SK-N-SH (cell line): ENCODE measurements at regions not wholly inside any gene's neighbourhood (a gene's known extent, or its start where the extent isn't known, plus 50 kb on each side); places are given as distances from the start of the nearest gene placed in this dataset.
A peak's percentile ranks its signal among the peaks of the same experiment; 100 is the strongest.

Source experiments
- CTCF ChIA-PET: fragments of 300-600, 350-600 bp; formaldehyde crosslinking; extraction: SDS; loops from one replicate; lab custom pipeline; 2021; lab: Yijun Ruan, JAX
- POLR2A ChIA-PET: fragments of 350-600 bp; sonication (Branson Sonifier 250); formaldehyde crosslinking; extraction: SDS; loops from one replicate; lab custom pipeline; 2020; ENCODE audit warnings: antibody characterized with exemption, inconsistent platforms; lab: Yijun Ruan, JAX
- DNase-seq: peaks from one replicate; pipeline ENCODE4 v3.0.0; 2012
- H2AFZ ChIP-seq: fragments of 200-600 bp; sonication (generic); 2 replicates; pipeline ENCODE4 v1.8.1; 2016; ENCODE audit warnings: antibody characterized with exemption, mild to moderate bottlenecking, low read depth
- H3F3A ChIP-seq: fragments of 200-600 bp; sonication (generic); replicated peaks from 2 replicates; pipeline ENCODE3; 2016; ENCODE audit warnings: antibody characterized with exemption, mild to moderate bottlenecking; ENCODE audit not compliant: insufficient read depth
- H3K27ac ChIP-seq, 2 experiments: fragments of 200-500 bp in 1 of 2; fragments of 200-600 bp in 1 of 2; sonication (Bioruptor generic) in 1 of 2; sonication (generic), shearing (Covaris generic) in 1 of 2; 2 replicates each; pipeline versions ENCODE4 v1.5.1 to v1.6.1; 2014 to 2016; ENCODE audit warnings: low read depth in 2 of 2, inconsistent platforms in 1 of 2, low read length in 1 of 2, mild to moderate bottlenecking in 1 of 2, mixed read lengths in 1 of 2
- H3K27me3 ChIP-seq: fragments of 200-600 bp; sonication (generic), shearing (Covaris generic); 2 replicates; pipeline ENCODE4 v1.6.1; 2016; ENCODE audit warnings: mixed run types; ENCODE audit not compliant: insufficient read depth
- H3K36me3 ChIP-seq, 2 experiments: fragments of 200-500 bp in 1 of 2; fragments of 200-600 bp in 1 of 2; sonication (Bioruptor generic) in 1 of 2; sonication (generic) in 1 of 2; replicated peaks in 1 of 2; 2 replicates each; pipeline versions ENCODE3 to v1.5.1; 2014 to 2016; ENCODE audit warnings: low read length in 1 of 2, mild to moderate bottlenecking in 1 of 2; ENCODE audit not compliant: insufficient read depth in 2 of 2, control insufficient read depth in 1 of 2
- H3K4me1 ChIP-seq, 2 experiments: fragments of 200-500 bp in 1 of 2; fragments of 200-600 bp in 1 of 2; sonication (Bioruptor generic) in 1 of 2; sonication (generic), shearing (Covaris generic) in 1 of 2; 2 replicates each; pipeline versions ENCODE4 v1.5.1 to v1.6.1; 2014 to 2016; ENCODE audit warnings: low read depth in 1 of 2, low read length in 1 of 2, mixed run types in 1 of 2; ENCODE audit not compliant: insufficient read depth in 2 of 2, control insufficient read depth in 1 of 2
- H3K4me2 ChIP-seq: fragments of 200-600 bp; sonication (generic), shearing (Covaris generic); 2 replicates; pipeline ENCODE4 v1.6.1; 2017; ENCODE audit warnings: mixed run types
- H3K4me3 ChIP-seq, 2 experiments: fragments of 200-500 bp in 1 of 2; fragments of 200-600 bp in 1 of 2; sonication (Bioruptor generic) in 1 of 2; sonication (generic), shearing (Covaris generic) in 1 of 2; 2 replicates each; pipeline versions ENCODE4 v1.5.1 to v1.8.1; 2014 to 2016; ENCODE audit warnings: low read depth in 2 of 2, inconsistent platforms in 1 of 2, low read length in 1 of 2, mild to moderate bottlenecking in 1 of 2, mixed read lengths in 1 of 2, moderate library complexity in 1 of 2
- H3K79me2 ChIP-seq: fragments of 200-600 bp; sonication (generic); 2 replicates; pipeline ENCODE4 v1.8.1; 2017; ENCODE audit warnings: mild to moderate bottlenecking; ENCODE audit not compliant: insufficient read depth
- H3K9ac ChIP-seq: fragments of 200-600 bp; sonication (generic); 2 replicates; pipeline ENCODE4 v1.6.1; 2017; ENCODE audit warnings: mixed run types
- H3K9me2 ChIP-seq: fragments of 200-600 bp; sonication (generic); 2 replicates; pipeline ENCODE4 v1.6.1; 2017; ENCODE audit warnings: mixed run types
- H3K9me3 ChIP-seq: fragments of 200-600 bp; sonication (generic); 2 replicates; pipeline ENCODE4 v1.6.1; 2017; ENCODE audit warnings: mixed run types, mild to moderate bottlenecking, moderate library complexity
- H4K20me1 ChIP-seq: fragments of 200-600 bp; sonication (generic); 2 replicates; pipeline ENCODE4 v1.6.1; 2017; ENCODE audit warnings: mild to moderate bottlenecking, mixed run types; ENCODE audit not compliant: insufficient read depth
- CHD2 ChIP-seq: fragments of 150-350 bp; IDR thresholded peaks from 2 replicates; pipeline ENCODE4 v1.6.1; 2018; ENCODE audit warnings: low read length; ENCODE audit not compliant: partially characterized antibody
- ELF1 ChIP-seq: IDR thresholded peaks from 2 replicates; pipeline ENCODE4 v1.4.0; 2012
- EP300 ChIP-seq, 2 experiments: IDR thresholded peaks; 2 replicates each; pipeline versions ENCODE4 v1.4.0 to v1.6.1; 2012; ENCODE audit warnings: borderline replicate concordance in 1 of 2, low read depth in 1 of 2, low read length in 1 of 2
- FOSL2 ChIP-seq: IDR thresholded peaks from 2 replicates; pipeline ENCODE4 v1.4.0; 2012; ENCODE audit warnings: low read depth, mild to moderate bottlenecking, moderate library complexity, borderline replicate concordance
- FOXJ3 ChIP-seq: sonication (generic); formaldehyde crosslinking; IDR thresholded peaks from 2 replicates; pipeline ENCODE4 v1.5.1; 2020; ENCODE audit warnings: mild to moderate bottlenecking, missing genetic modification reagents
- FOXM1 ChIP-seq: IDR thresholded peaks from 2 replicates; pipeline ENCODE4 v1.4.0; 2012; ENCODE audit warnings: low read depth, mild to moderate bottlenecking
- GABPA ChIP-seq: IDR thresholded peaks from 2 replicates; pipeline ENCODE4 v1.4.0; 2012; ENCODE audit warnings: low read depth, mild to moderate bottlenecking
- GATA2 ChIP-seq: sonication (generic); formaldehyde crosslinking; IDR thresholded peaks from 2 replicates; pipeline ENCODE4 v1.5.0; 2020; ENCODE audit warnings: mild to moderate bottlenecking, missing genetic modification reagents
- MAX ChIP-seq: IDR thresholded peaks from 2 replicates; pipeline ENCODE4 v1.4.0; 2012; ENCODE audit warnings: low read depth
- NFIC ChIP-seq: IDR thresholded peaks from 2 replicates; pipeline ENCODE4 v1.4.0; 2012; ENCODE audit warnings: borderline replicate concordance
- POLR2AphosphoS5 ChIP-seq: IDR thresholded peaks from 2 replicates; pipeline ENCODE4 v1.6.1; 2012; ENCODE audit warnings: low read depth, low read length
- REST ChIP-seq: IDR thresholded peaks from 2 replicates; pipeline ENCODE4 v1.6.1; 2012; ENCODE audit warnings: mild to moderate bottlenecking, low read depth, low read length, moderate library complexity
- RXRA ChIP-seq: IDR thresholded peaks from 2 replicates; pipeline ENCODE4 v1.4.0; 2012; ENCODE audit warnings: low read depth, mild to moderate bottlenecking, borderline replicate concordance
- TAF1 ChIP-seq: IDR thresholded peaks from 2 replicates; pipeline ENCODE4 v1.6.1; 2012; ENCODE audit warnings: low read depth, mild to moderate bottlenecking, low read length, moderate library complexity, borderline replicate concordance
- TCF12 ChIP-seq: IDR thresholded peaks from 2 replicates; pipeline ENCODE4 v1.4.0; 2012
- TEAD4 ChIP-seq: IDR thresholded peaks from 2 replicates; pipeline ENCODE4 v1.4.0; 2012; ENCODE audit warnings: mild to moderate bottlenecking, borderline replicate concordance; ENCODE audit not compliant: insufficient read depth
- USF1 ChIP-seq: IDR thresholded peaks from 2 replicates; pipeline ENCODE4 v1.4.0; 2012; ENCODE audit warnings: low read depth, borderline replicate concordance
- USF2 ChIP-seq: fragments of 150-350 bp; IDR thresholded peaks from 2 replicates; pipeline ENCODE4 v1.6.1; 2017; ENCODE audit warnings: antibody characterized with exemption, low read length, low read depth, borderline replicate concordance
- ZBTB33 ChIP-seq: IDR thresholded peaks from 2 replicates; pipeline ENCODE4 v1.4.0; 2012; ENCODE audit warnings: low read depth, borderline replicate concordance
- WGBS: methylation state at CpG from one replicate; pipeline ENCODE4 v1.1.6; 2017; ENCODE audit warnings: low lambda C conversion rate; 5-methylcytosine and 5-hydroxymethylcytosine counted together

- TF ChIP-seq EP300 (IDR thresholded peaks at IDR 0.05; ENCODE audit: borderline replicate concordance in 1 of 2, low read depth in 1 of 2, low read length in 1 of 2), result no peak
- no peak for TF ChIP-seq FOSL2
- no peak for TF ChIP-seq RXRA
- no peak for TF ChIP-seq TEAD4
- TF ChIP-seq TCF12, result no peak
- no peak for TF ChIP-seq USF1
Observed at GRCh38 chr12:43221216-43221615, 330.8 kb downstream of the ADAMTS20 start (continued).

- TF ChIP-seq FOSL2, result no peak
- TF ChIP-seq EP300 (IDR thresholded peaks at IDR 0.05; ENCODE audit: borderline replicate concordance in 1 of 2, low read depth in 1 of 2, low read length in 1 of 2), result peak in 1 of 2 experiments; percentile 47; a peak in 1 of 4 replicates
- TF ChIP-seq MAX, result no peak
- no peak for TF ChIP-seq FOXJ3 (CRISPR knock-in tag)
- TF ChIP-seq USF2, result no peak
- TF ChIP-seq GATA2, result no peak
- TF ChIP-seq ELF1, result no peak
- TF ChIP-seq, all 33 proteins: peak for 1
- H2AFZ ChIP-seq, result no peak overlapping the region
- WGBS, result 20% methylated on average over 1 of the region's 1 CpG
- H3K79me2 ChIP-seq, result no peaks in the 10 kb centered on the region
- H3K9me2 ChIP-seq, result no peaks in the 10 kb centered on the region
- no peak for DNase-seq
- no peak overlapping the region for H3K27ac ChIP-seq
- POLR2A ChIA-PET, result no interaction called here
- no peaks in the 10 kb centered on the region for H3K36me3 ChIP-seq
- H3K4me3 ChIP-seq, result no peak overlapping the region
- CTCF ChIA-PET, result interaction anchor here (0.8 to 1.1 kb wide), 2 partner anchors 157 to 734 kb away, joined by 3 read pairs; no protein-coding TSS in a partner anchor
- H3K9me3 ChIP-seq, result no peaks in the 10 kb centered on the region
- H3K27me3 ChIP-seq, result no peaks in the 10 kb centered on the region
- H3K4me1 ChIP-seq, result no peaks in the 10 kb centered on the region; a peak in 1 of 4 replicates
- no peak overlapping the region for H3K9ac ChIP-seq
- no peaks in the 10 kb centered on the region for H3F3A ChIP-seq
- H4K20me1 ChIP-seq, result no peaks in the 10 kb centered on the region
- H3K4me2 ChIP-seq, result no peak overlapping the region
Observed at GRCh38 chr12:43216490-43216889, 335.5 kb downstream of the ADAMTS20 start.

GRCh38 chr12:43214166-43214565, 337.8 kb downstream of the ADAMTS20 start:
- POLR2A ChIA-PET, result no interaction called here
- CTCF ChIA-PET, result no interaction called here
- Histone ChIP-seq H4K20me1 (no peaks in the 10 kb centered on the region), H2AFZ (no peak overlapping the region), H3K4me2 (no peak overlapping the region), H3K27me3 (no peaks in the 10 kb centered on the region), H3K4me3 (no peak overlapping the region), H3K9me2 (no peaks in the 10 kb centered on the region), H3K9me3 (no peaks in the 10 kb centered on the region), H3K79me2 (no peaks in the 10 kb centered on the region), H3K27ac (no peak overlapping the region), H3K36me3 (no peaks in the 10 kb centered on the region), H3K4me1 (no peaks in the 10 kb centered on the region; a peak in 1 of 4 replicates), H3K9ac (no peak overlapping the region), H3F3A (no peaks in the 10 kb centered on the region)
- DNase-seq, result no peak
- WGBS, result 46% methylated on average over 5 of the region's 5 CpGs
- no peak for TF ChIP-seq POLR2AphosphoS5
- TF ChIP-seq GABPA, result no peak
- no peak for TF ChIP-seq FOXJ3 (CRISPR knock-in tag)
- no peak for TF ChIP-seq TAF1
- no peak for TF ChIP-seq REST
- no peak for TF ChIP-seq FOXM1
- TF ChIP-seq ZBTB33, result no peak
- TF ChIP-seq CHD2, result no peak
- TF ChIP-seq NFIC, result no peak
